Activated CD4-positive, alpha-beta T cell treated with anti-CD3 and anti-CD28 coated beads, Interleukin-2, amount 50 U/mL, for 48 hours (primary cell): ENCODE measurements at regions not wholly inside any gene's neighbourhood (a gene's known extent, or its start where the extent isn't known, plus 50 kb on each side); places are given as distances from the start of the nearest gene placed in this dataset.
"Not testable (repeated sequence)": the region's sequence is repeated elsewhere in the genome, so short reads cannot be mapped to it uniquely, and the experiment has no call there.

Experiments used
- DNase-seq, 2 experiments: peaks; one replicate each; pipeline ENCODE4 v3.0.0-alpha.2; 2020

- DNase-seq = no peak
These were observed 86.9 kb upstream of the UBE2E2 start for GRCh38 chr3:23116081-23116837.

DNA sequence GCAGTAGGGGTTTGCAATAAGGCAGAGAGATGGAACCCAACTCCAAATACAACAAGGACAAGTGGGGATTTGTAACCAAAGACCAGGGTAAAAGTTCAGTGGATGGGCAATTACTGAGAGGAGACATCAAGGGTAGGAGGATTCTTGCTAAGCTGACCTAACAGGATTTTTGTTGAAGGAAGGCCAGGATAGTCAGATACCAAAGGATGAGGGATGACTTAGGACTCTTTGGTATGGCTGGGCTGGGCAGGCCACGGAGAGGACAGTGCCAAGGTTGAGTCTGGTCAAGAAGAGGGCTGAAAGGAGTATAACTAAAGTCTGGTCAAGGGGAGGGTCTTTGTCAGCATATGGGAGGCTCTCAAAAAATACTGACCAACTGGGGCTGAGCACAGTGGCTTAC is 85.3 kb upstream of the UBE2E2 start:
- DNase-seq = no peak

DNA sequence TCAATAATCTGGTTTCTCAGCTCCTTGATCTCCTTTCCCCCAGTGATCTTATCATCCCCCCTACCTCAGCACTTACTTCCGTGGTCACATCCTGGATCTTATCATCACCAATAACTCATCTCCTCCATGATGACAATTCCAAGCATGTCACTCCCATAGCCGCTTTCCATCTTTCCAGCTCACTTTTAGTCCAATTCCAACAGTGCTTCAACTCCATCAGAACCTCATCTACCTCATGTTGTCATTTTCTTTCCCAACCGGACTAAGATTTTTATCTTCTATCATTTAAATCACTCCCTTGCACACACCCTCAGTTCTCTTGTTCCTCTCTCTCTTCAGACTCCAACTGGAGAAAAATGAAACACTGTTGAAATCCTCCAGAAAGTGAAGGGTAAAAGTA is 75.9 kb upstream of the UBE2E2 start:
- DNase-seq = no peak

DNA sequence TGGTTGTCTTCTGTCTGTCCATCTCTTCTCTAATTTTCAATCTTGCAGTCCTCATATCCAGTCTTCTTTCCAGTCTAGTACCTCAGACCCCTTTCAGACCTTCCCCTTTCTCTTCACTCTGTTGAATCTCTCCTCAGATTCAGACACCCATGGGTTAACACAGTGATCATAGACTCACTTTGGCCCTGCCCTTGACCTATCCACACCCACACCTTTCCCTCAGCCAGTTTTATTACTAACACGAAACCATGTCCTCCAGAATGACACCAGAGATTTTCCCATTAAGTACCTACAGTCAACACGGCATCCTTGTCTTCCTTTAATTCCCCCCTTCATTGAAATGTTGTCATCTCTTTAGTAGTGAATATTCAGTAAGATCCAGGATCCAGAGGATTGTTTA is 74.5 kb upstream of the UBE2E2 start:
- DNase-seq = no peak

- DNase-seq = no peak
These were observed 74.0 kb upstream of the UBE2E2 start for GRCh38 chr3:23129117-23129516.

DNA sequence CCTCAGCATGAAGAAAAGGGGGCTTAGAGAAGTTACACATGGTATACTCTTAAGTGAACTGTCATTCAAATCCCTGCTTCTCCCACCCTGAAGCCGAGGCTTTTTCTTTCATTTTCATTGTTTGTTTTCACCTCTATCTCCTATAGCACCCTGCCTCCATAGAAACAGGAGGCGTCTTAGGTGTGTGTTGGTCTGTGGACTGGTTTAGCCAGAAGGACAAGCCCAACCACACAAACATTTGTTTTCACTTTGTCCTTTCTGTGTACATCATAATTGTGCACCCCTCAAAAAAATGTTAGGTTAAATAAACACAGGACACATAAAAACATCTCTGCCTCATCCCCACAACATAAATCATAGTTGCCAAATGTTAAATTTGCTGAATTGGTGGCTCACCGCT is 73.3 kb upstream of the UBE2E2 start:
- DNase-seq = no peak

DNA sequence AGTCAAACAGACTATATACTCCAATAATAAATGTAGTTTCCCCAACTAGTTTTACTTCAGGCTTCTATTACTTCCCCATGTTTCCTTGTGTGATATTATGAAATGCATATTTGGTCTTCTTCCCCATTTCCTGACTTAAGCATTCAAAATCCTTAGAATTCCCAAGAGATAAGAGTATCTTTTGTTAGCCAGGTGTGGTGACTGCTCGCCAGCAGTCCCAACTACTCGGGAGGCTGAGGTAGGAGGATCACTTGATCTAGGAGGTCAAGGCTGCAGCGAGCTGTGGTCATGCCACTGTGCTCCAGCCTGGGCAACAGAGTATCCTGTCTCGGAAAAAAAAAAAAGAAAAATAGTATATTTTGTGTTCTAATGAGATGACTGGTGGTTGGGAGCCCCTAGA is 72.7 kb upstream of the UBE2E2 start:
- no peak for DNase-seq

DNA sequence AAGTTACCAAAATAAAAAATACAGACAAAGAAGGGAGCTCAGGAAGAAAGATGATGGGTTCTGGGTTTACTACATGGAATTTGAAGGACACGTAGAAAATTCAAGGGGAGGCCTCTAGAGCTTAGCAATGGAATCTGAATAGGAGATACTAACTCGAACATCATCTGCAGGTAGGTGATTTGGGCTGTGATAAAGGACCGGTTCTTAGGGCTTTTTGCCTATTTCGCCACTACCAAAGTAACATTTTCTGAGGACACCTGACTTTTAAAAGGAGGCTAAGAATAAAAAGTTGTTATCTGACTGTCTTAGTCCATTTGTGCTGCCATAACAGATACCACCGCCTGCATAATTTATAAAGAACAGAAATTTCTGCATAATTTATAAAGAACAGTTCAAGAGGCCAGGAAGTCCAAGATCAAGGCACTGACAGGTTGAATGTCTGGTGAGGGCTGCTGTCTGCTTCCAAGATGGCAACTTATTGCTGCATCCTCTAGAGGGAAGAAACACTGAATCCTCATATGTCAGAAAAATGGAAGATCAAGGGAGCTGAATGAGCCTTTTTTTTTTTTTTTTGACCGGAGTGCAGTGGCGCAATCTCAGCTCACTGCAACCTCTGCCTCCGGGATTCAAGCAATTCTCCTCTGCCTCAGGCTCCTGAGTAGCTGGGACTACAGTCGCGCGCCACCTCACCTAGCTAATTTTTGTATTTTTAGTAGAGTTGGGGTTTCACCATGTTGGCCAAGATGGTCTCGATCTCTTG is 67.9 kb upstream of the UBE2E2 start:
- DNase-seq = no peak

GRCh38 chr3:23136054-23136453 is 67.1 kb upstream of the UBE2E2 start:
- no peak for DNase-seq

DNA sequence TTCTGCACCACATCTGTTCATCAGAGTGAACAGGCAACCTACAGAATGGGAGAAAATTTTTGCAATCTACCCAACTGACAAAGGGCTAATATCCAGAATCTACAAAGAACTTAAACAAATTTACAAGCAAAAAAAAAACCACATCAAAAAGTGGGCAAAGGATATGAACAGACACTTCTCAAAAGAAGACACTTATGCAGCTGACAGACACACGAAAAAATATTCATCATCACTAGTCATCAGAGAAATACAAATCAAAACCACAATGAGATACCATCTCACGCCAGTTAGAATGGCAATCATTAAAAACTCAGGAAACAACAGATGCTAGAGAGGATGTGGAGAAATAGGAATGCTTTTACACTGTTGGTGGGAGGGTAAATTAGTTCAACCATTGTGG is 59.1 kb upstream of the UBE2E2 start:
- DNase-seq = not testable (repeated sequence)

GRCh38 chr3:23146163-23146562 is 57.0 kb upstream of the UBE2E2 start:
- no peak for DNase-seq

GRCh38 chr3:23152989-23153388 is 50.1 kb upstream of the UBE2E2 start:
- DNase-seq = no peak
